22Rv1 (cell line): ENCODE measurements at regions not wholly inside any gene's neighbourhood (a gene's known extent, or its start where the extent isn't known, plus 50 kb on each side); places are given as distances from the start of the nearest gene placed in this dataset.

Experiments used
- H3K27ac ChIP-seq: fragments of 450-650 bp; 2 replicates; pipeline ENCODE4 v1.5.1; 2017
- ZFX ChIP-seq: fragments of 450-650 bp; IDR thresholded peaks from 2 replicates; pipeline ENCODE4 v1.6.1; 2017; ENCODE audit warnings: antibody characterized with exemption, borderline replicate concordance
- TF ChIP-seq, protein P1 (sequence below): fragments of 450-650 bp; IDR thresholded peaks from 2 replicates; pipeline ENCODE4 v1.5.1; 2017; ENCODE audit warnings: mild to moderate bottlenecking

DNA sequence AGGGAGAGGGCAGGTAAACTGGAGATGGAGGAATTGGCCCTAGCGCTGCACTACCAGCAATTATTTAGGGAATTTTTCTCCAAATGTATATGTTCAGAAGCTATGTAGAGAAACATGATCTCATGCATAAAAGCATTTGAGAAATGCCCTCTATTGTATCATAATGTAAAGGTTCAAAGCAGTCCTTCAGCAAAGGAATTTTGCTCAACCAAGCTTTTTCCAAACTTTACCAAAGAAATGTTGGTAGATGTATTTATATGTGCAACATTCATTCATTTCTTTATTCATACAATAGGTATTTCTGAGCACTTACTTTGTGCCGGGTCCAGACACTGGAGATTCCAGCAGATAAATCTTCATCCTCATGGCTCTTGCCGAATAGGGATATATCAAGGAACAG, 64.4 kb downstream of the XCL1 start:
- H3K27ac ChIP-seq = no peak overlapping the region
- TF ChIP-seq, protein P1, sequence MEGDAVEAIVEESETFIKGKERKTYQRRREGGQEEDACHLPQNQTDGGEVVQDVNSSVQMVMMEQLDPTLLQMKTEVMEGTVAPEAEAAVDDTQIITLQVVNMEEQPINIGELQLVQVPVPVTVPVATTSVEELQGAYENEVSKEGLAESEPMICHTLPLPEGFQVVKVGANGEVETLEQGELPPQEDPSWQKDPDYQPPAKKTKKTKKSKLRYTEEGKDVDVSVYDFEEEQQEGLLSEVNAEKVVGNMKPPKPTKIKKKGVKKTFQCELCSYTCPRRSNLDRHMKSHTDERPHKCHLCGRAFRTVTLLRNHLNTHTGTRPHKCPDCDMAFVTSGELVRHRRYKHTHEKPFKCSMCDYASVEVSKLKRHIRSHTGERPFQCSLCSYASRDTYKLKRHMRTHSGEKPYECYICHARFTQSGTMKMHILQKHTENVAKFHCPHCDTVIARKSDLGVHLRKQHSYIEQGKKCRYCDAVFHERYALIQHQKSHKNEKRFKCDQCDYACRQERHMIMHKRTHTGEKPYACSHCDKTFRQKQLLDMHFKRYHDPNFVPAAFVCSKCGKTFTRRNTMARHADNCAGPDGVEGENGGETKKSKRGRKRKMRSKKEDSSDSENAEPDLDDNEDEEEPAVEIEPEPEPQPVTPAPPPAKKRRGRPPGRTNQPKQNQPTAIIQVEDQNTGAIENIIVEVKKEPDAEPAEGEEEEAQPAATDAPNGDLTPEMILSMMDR = no peak
- no peak for TF ChIP-seq ZFX

DNA sequence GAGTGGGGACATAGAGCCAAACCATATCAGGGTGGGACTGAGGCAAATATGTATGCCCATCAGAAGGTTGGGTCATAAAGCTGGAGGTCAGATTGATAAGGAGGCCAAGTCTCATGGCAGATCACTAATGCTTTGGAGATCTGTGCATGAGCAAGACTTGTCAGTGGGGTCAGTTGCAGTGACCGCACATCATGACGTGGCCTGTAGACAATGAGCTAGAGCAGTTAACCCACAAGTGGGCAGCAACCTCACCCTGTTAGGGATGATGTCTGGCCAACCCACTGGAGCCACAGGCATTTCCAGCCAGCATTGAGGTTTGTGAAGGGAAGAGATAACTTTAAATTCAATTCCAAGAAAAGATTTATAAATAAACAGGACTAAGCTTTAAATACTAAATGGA, 66.7 kb downstream of the XCL1 start:
- no peak for TF ChIP-seq ZFX
- no peak overlapping the region for H3K27ac ChIP-seq
